Loucy (cell line): ENCODE measurements at regions not wholly inside any gene's neighbourhood (a gene's known extent, or its start where the extent isn't known, plus 50 kb on each side); places are given as distances from the start of the nearest gene placed in this dataset.

ENCODE experiments used
- H2AFZ ChIP-seq: fragments of 200-600 bp; sonication (generic); 2 replicates; pipeline ENCODE4 v1.6.0; 2016; ENCODE audit warnings: antibody characterized with exemption, mild to moderate bottlenecking, low read length, moderate library complexity
- H3F3A ChIP-seq: fragments of 200-600 bp; 2 replicates; pipeline ENCODE4 v1.6.0; 2016; ENCODE audit warnings: antibody characterized with exemption, low read depth, mild to moderate bottlenecking
- H3K27me3 ChIP-seq: fragments of 200-600 bp; sonication (generic); 2 replicates; pipeline ENCODE4 v1.6.1; 2014; ENCODE audit warnings: low read length, mild to moderate bottlenecking; ENCODE audit not compliant: insufficient read depth, poor library complexity, severe bottlenecking
- H3K36me3 ChIP-seq: fragments of 200-600 bp; sonication (generic); 2 replicates; pipeline ENCODE4 v1.6.1; 2016; ENCODE audit warnings: low read length; ENCODE audit not compliant: insufficient read depth
- H3K4me1 ChIP-seq: fragments of 200-600 bp; sonication (generic); 2 replicates; pipeline ENCODE4 v1.5.1; 2014; ENCODE audit warnings: low read length, mild to moderate bottlenecking; ENCODE audit not compliant: insufficient read depth, poor library complexity, severe bottlenecking
- H3K4me2 ChIP-seq: fragments of 200-600 bp; sonication (generic); 2 replicates; pipeline ENCODE4 v1.6.0; 2014; ENCODE audit warnings: antibody characterized with exemption, low read length, low read depth, mild to moderate bottlenecking; ENCODE audit not compliant: poor library complexity, severe bottlenecking
- H3K4me3 ChIP-seq: fragments of 200-600 bp; sonication (generic); 2 replicates; pipeline ENCODE4 v1.5.1; 2014; ENCODE audit warnings: low read length, mild to moderate bottlenecking, mixed read lengths; ENCODE audit not compliant: poor library complexity, severe bottlenecking
- H3K79me2 ChIP-seq: fragments of 200-600 bp; sonication (generic); 2 replicates; pipeline ENCODE4 v1.6.1; 2014; ENCODE audit warnings: low read length; ENCODE audit not compliant: insufficient read depth
- H3K9ac ChIP-seq: fragments of 200-600 bp; sonication (generic); 2 replicates; pipeline ENCODE4 v1.6.0; 2014; ENCODE audit warnings: mild to moderate bottlenecking, low read depth, low read length, moderate library complexity; ENCODE audit not compliant: poor library complexity, severe bottlenecking
- H3K9me2 ChIP-seq: fragments of 200-600 bp; sonication (generic); replicated peaks from 2 replicates; pipeline ENCODE4 v1.6.1; 2016; ENCODE audit warnings: low read depth, low read length, mixed read lengths
- H3K9me3 ChIP-seq: fragments of 200-600 bp; sonication (generic); 2 replicates; pipeline ENCODE4 v1.6.1; 2014; ENCODE audit warnings: mild to moderate bottlenecking, antibody characterized with exemption, low read length, low read depth; ENCODE audit not compliant: insufficient read depth
- H4K20me1 ChIP-seq: fragments of 200-600 bp; sonication (generic); 2 replicates; pipeline ENCODE4 v1.6.0; 2014; ENCODE audit warnings: antibody characterized with exemption, low read length, mild to moderate bottlenecking; ENCODE audit not compliant: insufficient read depth, poor library complexity, severe bottlenecking
- CTCF ChIP-seq: fragments of 200-600 bp; sonication (generic); conservative IDR thresholded peaks from 2 replicates; pipeline ENCODE4 v1.5.1; 2014; ENCODE audit warnings: mild to moderate bottlenecking, antibody characterized with exemption, low read length
- EZH2phosphoT487 ChIP-seq: fragments of 200-600 bp; IDR thresholded peaks from 2 replicates; pipeline ENCODE4 v1.6.1; 2018; ENCODE audit warnings: antibody characterized with exemption, mild to moderate bottlenecking, moderate library complexity, borderline replicate concordance

- Histone ChIP-seq H3K9me3 (no peaks in the 10 kb centered on the region), H3K4me3 (no peak overlapping the region), H4K20me1 (no peaks in the 10 kb centered on the region), H3F3A (no peaks in the 10 kb centered on the region), H3K27me3 (no peaks in the 10 kb centered on the region), H3K79me2 (no peaks in the 10 kb centered on the region), H3K4me1 (no peaks in the 10 kb centered on the region), H3K9me2 (no peaks in the 10 kb centered on the region), H2AFZ (no peak overlapping the region), H3K36me3 (no peaks in the 10 kb centered on the region), H3K4me2 (no peak overlapping the region), H3K9ac (no peak overlapping the region)
- TF ChIP-seq CTCF (peak; percentile 99), EZH2phosphoT487 (no peak)
Observed at GRCh38 chr15:89416339-89417183, 79.8 kb downstream of the RHCG start.

GRCh38 chr15:89414571-89414970 lies 79.9 kb upstream of the POLG start:
- no peaks in the 10 kb centered on the region for H3K79me2 ChIP-seq
- TF ChIP-seq CTCF (no peak), EZH2phosphoT487 (no peak)

GRCh38 chr15:89413877-89414276 lies 79.3 kb upstream of the POLG start:
- H3K4me1 ChIP-seq, result no peaks in the 10 kb centered on the region
- H3K9ac ChIP-seq, result no peak overlapping the region
- H3K4me3 ChIP-seq, result no peak overlapping the region
- no peaks in the 10 kb centered on the region for H3K36me3 ChIP-seq
- H3K79me2 ChIP-seq, result no peaks in the 10 kb centered on the region
- H3K9me2 ChIP-seq, result no peaks in the 10 kb centered on the region
- H3F3A ChIP-seq, result no peaks in the 10 kb centered on the region
- H2AFZ ChIP-seq, result no peak overlapping the region
- TF ChIP-seq CTCF (no peak), EZH2phosphoT487 (no peak)
- H4K20me1 ChIP-seq, result no peaks in the 10 kb centered on the region
- no peaks in the 10 kb centered on the region for H3K27me3 ChIP-seq
- no peak overlapping the region for H3K4me2 ChIP-seq
- H3K9me3 ChIP-seq, result no peaks in the 10 kb centered on the region

More at GRCh38 chr15:89414571-89414970, 79.9 kb upstream of the POLG start:
- Histone ChIP-seq H3K27me3 (no peaks in the 10 kb centered on the region), H3K9ac (no peak overlapping the region), H2AFZ (no peak overlapping the region), H4K20me1 (no peaks in the 10 kb centered on the region), H3F3A (no peaks in the 10 kb centered on the region), H3K4me3 (no peak overlapping the region), H3K36me3 (no peaks in the 10 kb centered on the region), H3K9me3 (no peaks in the 10 kb centered on the region), H3K4me1 (no peaks in the 10 kb centered on the region), H3K9me2 (no peaks in the 10 kb centered on the region), H3K4me2 (no peak overlapping the region)
